Activated naive CD8-positive, alpha-beta T cell (primary cell): ENCODE measurements at regions not wholly inside any gene's neighbourhood (a gene's known extent, or its start where the extent isn't known, plus 50 kb on each side); places are given as distances from the start of the nearest gene placed in this dataset.
"Not testable (repeated sequence)": the region's sequence is repeated elsewhere in the genome, so short reads cannot be mapped to it uniquely, and the experiment has no call there.

ENCODE experiments used
- H3K27ac Mint-ChIP-seq: one replicate; pipeline ENCODE4 v1.8.0; 2021; ENCODE audit warnings: mixed read lengths
- H3K27me3 Mint-ChIP-seq: one replicate; pipeline ENCODE4 v1.8.0; 2021; ENCODE audit warnings: mixed read lengths
- H3K36me3 Mint-ChIP-seq: one replicate; pipeline ENCODE4 v1.8.0; 2021; ENCODE audit warnings: mixed read lengths
- H3K4me1 Mint-ChIP-seq: one replicate; pipeline ENCODE4 v1.8.0; 2021; ENCODE audit warnings: low read depth, mixed read lengths
- H3K4me3 Mint-ChIP-seq: one replicate; pipeline ENCODE4 v1.8.0; 2021; ENCODE audit warnings: mild to moderate bottlenecking, mixed read lengths
- H3K9me3 Mint-ChIP-seq: one replicate; pipeline ENCODE4 v1.8.0; 2021; ENCODE audit warnings: low read depth, mixed read lengths

DNA sequence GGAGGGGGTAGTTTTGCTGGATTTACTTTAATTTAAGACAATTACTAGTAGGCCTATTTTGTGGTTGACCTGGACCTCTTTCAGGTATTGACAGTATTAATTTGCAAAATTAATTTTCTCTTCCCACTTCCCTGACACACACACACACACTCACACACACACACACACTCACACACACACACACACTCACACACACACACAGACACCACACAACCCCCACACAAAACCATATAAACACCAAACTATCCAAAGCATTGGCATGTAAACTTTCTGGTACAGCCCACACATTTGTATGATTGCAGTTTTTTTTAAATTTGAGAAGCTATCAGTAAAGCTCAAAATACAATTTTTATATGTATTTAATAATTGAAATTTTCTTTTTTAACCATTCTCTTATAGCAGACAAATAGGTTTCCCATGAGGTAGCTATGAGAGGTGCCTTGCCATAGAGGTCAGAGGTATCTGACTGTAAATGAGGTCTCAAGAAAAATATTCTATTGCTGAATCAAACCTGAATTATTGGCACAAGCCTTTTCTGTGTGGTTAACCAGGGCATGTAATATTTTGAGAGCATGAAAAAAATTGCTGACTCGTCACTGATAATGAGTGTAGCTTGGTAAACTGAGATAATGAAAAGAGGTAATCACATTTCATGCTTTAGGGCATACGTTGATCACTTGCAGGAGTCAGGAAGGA is 306.5 kb downstream of the GATA3 start:
- peaks cover 26% of the 10 kb centered on the region for H3K4me1 Mint-ChIP-seq
- H3K9me3 Mint-ChIP-seq: no peaks in the 10 kb centered on the region
- no peaks in the 10 kb centered on the region for H3K27me3 Mint-ChIP-seq
- no peak overlapping the region for H3K27ac Mint-ChIP-seq
- no peaks in the 10 kb centered on the region for H3K36me3 Mint-ChIP-seq
- no peak overlapping the region for H3K4me3 Mint-ChIP-seq

DNA sequence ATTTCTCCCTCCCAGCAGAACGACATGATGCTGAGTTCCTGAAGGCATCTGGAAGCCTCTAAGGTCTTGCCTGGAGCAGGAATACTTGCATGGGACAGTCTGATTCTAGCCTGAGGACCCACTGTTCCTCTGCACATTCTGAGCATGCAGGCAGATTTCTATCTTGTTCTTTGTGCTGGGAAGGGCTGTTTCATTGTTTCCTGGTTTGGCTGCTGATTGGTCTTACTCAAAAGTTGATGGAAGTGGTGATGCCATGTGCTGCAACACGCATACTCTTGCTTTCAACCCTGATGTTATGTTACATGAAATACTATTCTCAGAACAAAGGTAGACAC is 307.0 kb downstream of the GATA3 start:
- Mint-ChIP-seq H3K27me3 (no peaks in the 10 kb centered on the region), H3K4me3 (no peak overlapping the region), H3K36me3 (no peaks in the 10 kb centered on the region), H3K4me1 (peaks cover 29% of the 10 kb centered on the region), H3K9me3 (no peaks in the 10 kb centered on the region), H3K27ac (no peak overlapping the region)

DNA sequence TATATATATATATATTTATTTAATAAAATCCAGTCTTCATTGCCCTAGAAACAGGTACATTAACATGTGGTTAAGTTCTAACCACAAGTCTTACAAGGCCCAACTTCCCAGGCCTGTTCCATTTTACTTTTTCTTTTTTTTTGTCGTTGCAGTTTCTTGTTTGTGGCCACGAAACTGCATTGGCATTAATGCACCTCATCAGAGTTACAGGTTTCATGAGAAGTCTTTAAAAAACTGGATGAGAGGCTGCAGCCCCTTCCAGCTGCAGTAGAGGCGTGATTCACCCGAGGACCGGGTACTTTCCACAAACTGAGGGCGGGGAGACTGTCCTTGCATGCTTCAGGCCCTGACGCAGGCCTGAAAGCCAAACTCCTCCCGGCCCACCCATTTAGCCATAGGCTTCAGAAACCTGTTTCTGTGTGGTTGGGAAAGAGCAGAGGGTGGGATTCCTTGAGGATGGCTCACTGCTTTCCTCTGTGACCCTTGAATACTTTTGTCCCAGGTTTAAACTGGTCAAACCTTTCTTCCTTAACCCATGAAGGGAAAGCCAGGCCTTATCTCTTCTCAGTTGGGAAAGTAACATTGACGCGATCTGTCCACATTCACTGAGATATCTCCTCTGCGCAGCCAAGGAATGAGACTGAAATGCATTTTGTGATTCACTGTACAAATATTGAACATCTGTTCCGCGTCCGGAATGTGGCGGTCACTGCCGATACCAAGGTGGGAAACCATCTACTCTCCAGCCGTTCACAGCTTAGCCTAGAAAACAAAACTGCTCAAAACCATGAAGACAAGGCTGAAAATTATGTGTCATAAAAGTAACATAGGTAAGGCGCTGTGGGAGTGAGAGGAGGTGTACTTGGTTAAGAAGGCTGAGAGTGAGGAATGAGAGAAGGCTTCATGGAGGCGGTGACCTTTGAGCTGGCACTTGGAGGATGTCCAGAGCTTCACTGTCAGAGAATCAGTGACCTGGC is 311.7 kb downstream of the GATA3 start:
- Mint-ChIP-seq H3K4me1 (peaks cover 32% of the 10 kb centered on the region), H3K36me3 (peaks cover 2% of the 10 kb centered on the region), H3K27ac (peak overlapping the region; percentile 75), H3K27me3 (no peaks in the 10 kb centered on the region), H3K9me3 (no peaks in the 10 kb centered on the region), H3K4me3 (no peak overlapping the region)

DNA sequence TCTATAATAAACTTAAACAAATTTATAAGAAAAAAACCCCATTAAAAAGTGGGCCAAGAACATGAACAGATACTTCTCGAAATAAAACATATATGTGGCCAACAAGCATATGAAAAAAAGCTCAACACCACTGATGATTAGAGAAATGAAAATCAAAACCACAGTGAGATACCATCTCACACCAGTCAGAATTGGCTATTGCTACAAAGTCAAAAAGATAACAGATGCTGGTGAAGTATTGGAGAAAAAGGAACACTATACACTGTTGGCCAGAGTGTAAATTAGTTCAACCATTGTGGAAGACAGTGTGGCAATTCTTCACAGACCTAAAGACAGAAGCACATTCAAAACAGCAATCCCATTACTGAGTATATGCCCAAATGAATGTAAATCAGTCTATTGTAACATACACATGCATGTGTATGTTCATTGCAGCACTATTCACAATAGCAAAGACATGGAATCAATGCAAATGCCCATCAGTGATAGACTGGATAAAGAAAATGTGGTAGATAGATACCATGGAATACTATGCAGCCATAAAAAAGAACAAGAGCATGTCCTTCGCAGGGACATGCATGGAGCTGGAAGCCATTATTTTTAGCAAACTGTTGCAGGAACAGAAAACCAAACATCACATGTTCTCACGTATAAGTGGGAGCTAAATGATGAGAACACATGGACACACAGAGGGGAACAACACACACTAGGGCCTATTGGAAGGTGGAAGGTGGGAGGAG is 313.4 kb downstream of the GATA3 start:
- H3K9me3 Mint-ChIP-seq, H3K27ac Mint-ChIP-seq, H3K4me3 Mint-ChIP-seq, H3K36me3 Mint-ChIP-seq, H3K27me3 Mint-ChIP-seq: not testable (repeated sequence)
- H3K4me1 Mint-ChIP-seq: peaks cover 26% of the 10 kb centered on the region

DNA sequence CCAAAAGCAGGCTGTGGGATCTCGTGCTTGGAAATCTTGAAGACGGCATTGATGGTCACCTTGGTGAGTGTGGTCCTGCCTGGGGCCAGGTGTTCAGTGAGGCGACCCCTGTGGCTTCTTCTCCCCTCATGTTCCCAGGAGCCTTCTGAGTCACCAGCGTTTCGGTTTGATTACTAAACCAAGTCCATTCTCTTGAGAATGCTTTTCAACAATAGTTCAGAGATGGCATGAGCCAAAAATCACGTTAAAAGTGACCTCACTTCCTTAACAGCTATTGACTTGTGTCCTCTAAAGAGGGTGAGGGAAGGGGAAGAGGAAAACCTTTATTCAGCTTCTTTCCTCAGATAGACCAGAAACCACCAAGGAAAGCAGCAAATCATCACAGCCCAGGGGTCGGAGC is 315.2 kb downstream of the GATA3 start:
- Mint-ChIP-seq H3K4me1 (peaks cover 15% of the 10 kb centered on the region), H3K36me3 (peaks cover 2% of the 10 kb centered on the region), H3K4me3 (no peak overlapping the region), H3K27me3 (no peaks in the 10 kb centered on the region), H3K9me3 (no peaks in the 10 kb centered on the region), H3K27ac (no peak overlapping the region)

DNA sequence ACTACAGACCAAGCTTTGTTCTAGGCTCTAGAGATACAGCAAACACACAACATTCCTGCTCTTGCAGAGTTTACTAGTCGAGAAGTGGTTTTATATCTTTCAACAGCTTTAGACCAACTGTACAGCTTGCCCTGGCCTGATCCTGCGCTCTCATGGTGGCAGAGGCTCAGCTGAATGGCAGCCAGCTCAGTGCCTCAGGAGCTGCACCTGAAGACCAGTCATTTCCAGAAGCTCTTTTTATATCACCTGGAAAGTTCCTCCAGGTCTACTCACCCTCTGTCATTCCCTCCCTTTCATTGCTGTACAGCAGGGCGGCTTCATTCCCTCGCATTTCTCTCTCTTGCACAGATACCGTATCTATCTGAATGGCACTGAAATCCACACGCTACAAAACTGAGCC is 319.8 kb downstream of the GATA3 start:
- Mint-ChIP-seq H3K27ac (no peak overlapping the region), H3K4me3 (no peak overlapping the region), H3K4me1 (no peaks in the 10 kb centered on the region), H3K27me3 (no peaks in the 10 kb centered on the region), H3K36me3 (no peaks in the 10 kb centered on the region), H3K9me3 (no peaks in the 10 kb centered on the region)

DNA sequence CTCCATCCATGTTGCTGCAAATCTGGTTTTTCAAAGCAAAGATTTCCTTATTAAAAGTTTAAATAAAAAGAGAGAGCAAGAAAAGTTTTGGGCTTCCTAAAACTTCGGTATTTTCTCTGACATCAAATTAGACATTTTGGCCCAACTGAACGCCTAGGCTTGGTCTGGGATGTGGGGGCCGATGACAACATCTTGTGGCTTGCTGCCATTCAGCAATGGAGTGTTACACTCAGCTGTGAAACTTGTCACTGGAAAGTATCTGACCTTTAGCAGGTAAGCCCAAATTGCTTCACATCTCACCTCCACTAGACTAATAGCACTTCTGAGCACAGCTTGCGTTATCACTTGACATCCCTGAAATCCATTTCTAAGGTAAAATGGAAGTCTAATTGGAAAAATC is 320.6 kb downstream of the GATA3 start:
- Mint-ChIP-seq H3K4me1 (no peaks in the 10 kb centered on the region), H3K36me3 (no peaks in the 10 kb centered on the region), H3K9me3 (no peaks in the 10 kb centered on the region), H3K27ac (no peak overlapping the region), H3K27me3 (no peaks in the 10 kb centered on the region), H3K4me3 (no peak overlapping the region)

DNA sequence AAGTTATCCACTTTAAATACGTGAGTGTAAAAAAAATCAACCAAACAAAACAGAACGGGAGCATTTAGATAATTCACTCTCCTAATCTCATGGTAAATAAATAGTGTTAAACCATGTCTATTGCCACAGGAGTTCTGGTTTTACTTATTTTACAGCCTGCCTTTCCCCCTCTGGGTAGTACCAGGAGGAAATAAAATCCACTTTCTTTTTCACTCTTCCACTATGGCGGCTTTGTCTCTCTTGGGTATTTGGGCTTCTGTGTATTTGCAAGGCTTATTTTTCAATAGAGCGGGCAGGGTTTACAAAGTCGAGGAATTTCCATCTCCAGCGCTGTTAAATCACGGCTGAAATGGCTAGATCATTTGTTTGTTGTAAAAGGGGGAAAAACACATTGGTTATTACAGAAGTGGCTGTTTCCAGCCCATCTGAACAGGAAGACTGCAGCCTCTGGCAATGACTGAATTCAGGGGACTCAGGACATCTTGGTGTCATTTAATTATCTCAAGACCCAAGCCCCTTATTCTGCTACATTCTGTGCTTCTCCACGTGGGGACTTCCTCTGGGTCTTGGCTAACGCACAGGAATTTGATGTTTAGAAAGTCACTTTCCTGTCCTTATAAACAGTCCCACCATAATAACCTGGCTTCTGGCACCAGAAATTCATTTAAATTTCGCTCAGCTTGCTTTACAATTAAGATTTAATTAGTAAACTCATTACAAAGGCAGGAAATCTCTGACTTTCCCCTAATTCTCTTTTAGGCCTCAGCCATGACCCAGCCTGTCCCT is 323.9 kb downstream of the GATA3 start:
- Mint-ChIP-seq H3K4me3 (no peak overlapping the region), H3K27ac (no peak overlapping the region), H3K27me3 (no peaks in the 10 kb centered on the region), H3K9me3 (no peaks in the 10 kb centered on the region), H3K36me3 (no peaks in the 10 kb centered on the region), H3K4me1 (no peaks in the 10 kb centered on the region)

DNA sequence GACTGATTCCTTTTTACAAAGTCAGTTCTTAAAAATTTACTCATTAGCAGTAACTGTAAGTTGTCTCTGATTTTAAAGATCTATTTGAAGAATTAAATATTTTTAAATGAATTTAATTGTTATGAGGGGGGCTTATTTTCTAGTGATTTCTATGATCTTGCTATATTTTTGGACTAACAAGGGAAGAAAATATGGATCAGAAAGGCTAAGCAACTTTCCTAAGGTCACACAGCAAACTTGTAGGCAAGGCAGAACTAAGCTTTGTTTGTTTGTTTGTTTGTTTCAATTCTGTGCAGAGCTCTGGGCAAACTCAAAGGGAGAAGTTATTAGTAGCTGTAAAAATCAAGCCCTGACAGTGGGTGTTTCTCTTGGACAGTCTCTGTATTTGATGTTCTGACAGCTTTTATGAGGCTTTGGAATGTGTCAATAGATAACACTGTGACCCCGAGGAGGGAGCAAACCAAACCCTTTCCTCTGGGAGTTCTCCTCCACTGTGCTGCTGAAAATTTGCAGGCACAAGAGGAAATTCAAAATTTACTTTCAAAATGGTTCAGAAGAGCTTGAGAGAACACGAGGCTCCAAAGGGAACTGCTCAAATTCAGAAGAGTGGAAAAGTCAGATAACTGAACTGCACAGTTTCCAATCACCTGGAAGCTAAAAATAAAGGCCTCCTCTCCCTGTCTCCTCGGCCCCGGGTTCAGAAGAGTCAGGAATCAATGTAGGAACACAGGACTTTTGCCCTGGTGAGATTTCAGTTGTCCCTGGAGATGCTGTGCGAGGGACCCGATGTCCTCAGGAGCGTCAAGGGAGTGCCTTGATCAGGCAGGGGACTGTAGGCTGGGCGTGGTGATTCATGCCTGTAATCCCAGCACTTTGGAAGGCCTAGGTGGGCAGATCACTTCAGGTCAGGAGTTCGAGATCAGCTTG is 325.7 kb downstream of the GATA3 start:
- Mint-ChIP-seq H3K4me1 (no peaks in the 10 kb centered on the region), H3K36me3 (no peaks in the 10 kb centered on the region), H3K27ac (no peak overlapping the region), H3K4me3 (no peak overlapping the region), H3K9me3 (no peaks in the 10 kb centered on the region), H3K27me3 (no peaks in the 10 kb centered on the region)

DNA sequence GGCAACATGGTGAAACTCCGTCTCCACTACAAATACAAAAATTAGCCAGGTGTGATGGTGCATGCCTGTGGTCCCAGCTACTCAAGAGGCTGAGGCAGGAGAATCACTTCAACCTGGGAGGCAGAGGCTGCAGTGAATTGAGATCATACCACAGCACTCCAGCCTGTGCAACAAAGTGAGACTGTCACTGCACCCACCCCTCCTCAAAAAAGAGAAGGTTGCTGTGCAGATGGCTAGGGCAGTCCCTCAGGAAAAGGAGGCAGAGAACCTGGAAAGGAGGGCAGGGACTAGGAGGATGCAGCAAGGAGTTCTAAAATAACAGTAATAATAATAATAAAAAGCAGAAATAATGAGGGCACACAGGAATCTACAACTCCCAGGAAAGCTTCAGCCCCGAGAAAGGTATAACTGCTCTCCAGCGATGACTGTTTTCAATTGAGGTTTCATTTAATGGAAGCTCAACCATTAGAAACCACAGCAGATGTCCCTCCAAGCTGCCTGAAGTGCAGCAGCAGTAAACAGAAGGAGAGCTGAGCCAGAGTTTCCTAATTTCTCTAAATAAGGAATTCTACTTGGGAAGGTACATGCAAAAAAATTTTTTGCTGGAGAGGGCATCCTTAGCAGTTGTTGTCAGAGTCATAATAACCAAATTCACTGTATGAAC is 326.5 kb downstream of the GATA3 start:
- Mint-ChIP-seq H3K27ac (no peak overlapping the region), H3K36me3 (no peaks in the 10 kb centered on the region), H3K27me3 (no peaks in the 10 kb centered on the region), H3K9me3 (peaks cover 3% of the 10 kb centered on the region), H3K4me1 (no peaks in the 10 kb centered on the region), H3K4me3 (no peak overlapping the region)

DNA sequence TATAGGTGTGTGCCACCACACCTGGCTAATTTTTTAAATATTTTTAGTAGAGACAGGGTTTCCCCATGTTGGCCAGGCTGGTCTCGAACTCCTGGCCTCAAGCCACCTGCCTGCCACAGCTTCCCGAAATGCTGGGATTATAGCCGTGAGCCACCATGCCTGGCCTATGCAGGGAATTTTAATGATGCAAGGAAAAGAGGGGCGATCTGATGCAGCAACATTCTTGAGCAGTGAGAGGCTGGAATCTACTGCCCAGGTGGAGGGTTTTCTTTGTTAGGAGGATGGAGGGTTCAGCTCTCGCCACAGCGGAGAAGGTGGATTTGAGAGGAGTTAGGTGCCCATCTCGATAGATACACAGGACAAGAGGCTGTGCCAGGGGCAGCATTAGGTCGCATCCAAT is 332.3 kb downstream of the GATA3 start:
- no peak overlapping the region for H3K27ac Mint-ChIP-seq
- H3K4me3 Mint-ChIP-seq: no peak overlapping the region
- H3K9me3 Mint-ChIP-seq: peaks cover 7% of the 10 kb centered on the region
- no peaks in the 10 kb centered on the region for H3K27me3 Mint-ChIP-seq
- peaks cover 3% of the 10 kb centered on the region for H3K36me3 Mint-ChIP-seq
- H3K4me1 Mint-ChIP-seq: no peaks in the 10 kb centered on the region

DNA sequence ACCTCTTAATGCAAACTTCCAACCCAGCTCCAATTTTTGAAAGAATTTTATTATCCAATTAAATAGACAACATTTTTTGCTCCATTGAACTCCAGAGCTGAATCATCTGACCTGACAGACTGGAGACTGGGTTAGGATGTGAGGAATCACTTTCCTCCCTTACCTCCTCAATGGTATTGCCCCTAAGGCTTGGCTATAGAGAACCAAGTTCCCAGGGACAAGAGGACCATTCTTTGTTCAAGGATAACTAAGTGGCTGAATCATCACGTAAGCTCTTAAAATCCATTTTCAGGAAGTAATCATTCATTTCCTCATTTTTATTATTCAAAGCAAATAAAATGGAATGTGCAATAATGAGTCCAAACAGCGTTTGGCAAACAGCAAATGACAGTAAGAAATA is 335.1 kb downstream of the GATA3 start:
- peaks cover 7% of the 10 kb centered on the region for H3K9me3 Mint-ChIP-seq
- peaks cover 3% of the 10 kb centered on the region for H3K36me3 Mint-ChIP-seq
- H3K27me3 Mint-ChIP-seq: no peaks in the 10 kb centered on the region
- no peak overlapping the region for H3K4me3 Mint-ChIP-seq
- no peaks in the 10 kb centered on the region for H3K4me1 Mint-ChIP-seq
- no peak overlapping the region for H3K27ac Mint-ChIP-seq

DNA sequence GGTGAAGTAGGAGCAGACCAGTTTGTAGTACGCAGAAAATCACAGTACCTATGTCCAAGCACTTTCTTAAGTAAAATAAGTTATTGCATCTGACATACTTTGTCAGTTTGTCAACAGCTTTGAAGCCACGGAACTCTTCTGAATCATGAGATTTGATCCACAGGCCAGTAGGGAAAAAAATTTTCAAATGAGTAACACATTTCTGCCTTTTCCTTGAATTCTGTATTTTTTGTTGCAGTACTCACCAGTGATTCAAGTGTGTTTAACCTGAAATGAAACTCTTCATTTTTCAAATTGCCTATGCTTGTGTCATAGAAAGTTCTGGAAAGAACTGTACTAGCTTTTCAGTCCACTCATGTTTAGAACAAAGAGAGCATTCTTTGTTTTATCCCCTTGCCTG is 337.7 kb downstream of the GATA3 start:
- H3K36me3 Mint-ChIP-seq: peaks cover 2% of the 10 kb centered on the region

More for the DNA sequence above, 337.7 kb downstream of the GATA3 start:
- Mint-ChIP-seq H3K4me1 (peaks cover 8% of the 10 kb centered on the region), H3K4me3 (no peak overlapping the region), H3K9me3 (no peaks in the 10 kb centered on the region), H3K27ac (no peak overlapping the region), H3K27me3 (no peaks in the 10 kb centered on the region)
